Limb (tissue), 2 donors: ENCODE measurements at regions not wholly inside any gene's neighbourhood (a gene's known extent, or its start where the extent isn't known, plus 50 kb on each side); places are given as distances from the start of the nearest gene placed in this dataset.

Experiments used
- DNase-seq, 2 donors: peaks; one replicate each; pipeline ENCODE4 v3.0.0-alpha.2; 2016; ENCODE audit errors: extremely low spot score in 2 of 2

GRCh38 chr17:56085576-56086267 lies 67.6 kb upstream of the ANKFN1 start:
- DNase-seq, result no peak

DNA sequence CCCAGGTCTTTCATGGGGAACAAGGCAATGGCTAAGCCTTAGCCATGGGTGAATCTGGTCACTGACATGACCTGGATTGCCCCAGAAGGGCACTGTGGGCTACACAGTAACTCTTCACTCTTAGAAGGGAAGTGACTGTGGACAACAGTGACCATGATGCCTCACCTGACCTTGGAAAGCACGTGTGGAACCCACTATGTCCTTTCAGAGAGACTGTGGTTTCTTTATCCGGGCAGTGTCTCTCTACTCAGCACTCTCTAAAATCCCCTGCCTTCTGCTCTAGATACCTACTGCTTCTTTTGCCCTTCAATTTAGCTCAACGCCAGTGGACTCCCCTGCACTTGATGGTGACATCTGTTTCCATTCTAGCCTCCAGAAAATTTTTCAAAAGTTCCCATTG lies 66.1 kb upstream of the ANKFN1 start:
- no peak for DNase-seq

DNA sequence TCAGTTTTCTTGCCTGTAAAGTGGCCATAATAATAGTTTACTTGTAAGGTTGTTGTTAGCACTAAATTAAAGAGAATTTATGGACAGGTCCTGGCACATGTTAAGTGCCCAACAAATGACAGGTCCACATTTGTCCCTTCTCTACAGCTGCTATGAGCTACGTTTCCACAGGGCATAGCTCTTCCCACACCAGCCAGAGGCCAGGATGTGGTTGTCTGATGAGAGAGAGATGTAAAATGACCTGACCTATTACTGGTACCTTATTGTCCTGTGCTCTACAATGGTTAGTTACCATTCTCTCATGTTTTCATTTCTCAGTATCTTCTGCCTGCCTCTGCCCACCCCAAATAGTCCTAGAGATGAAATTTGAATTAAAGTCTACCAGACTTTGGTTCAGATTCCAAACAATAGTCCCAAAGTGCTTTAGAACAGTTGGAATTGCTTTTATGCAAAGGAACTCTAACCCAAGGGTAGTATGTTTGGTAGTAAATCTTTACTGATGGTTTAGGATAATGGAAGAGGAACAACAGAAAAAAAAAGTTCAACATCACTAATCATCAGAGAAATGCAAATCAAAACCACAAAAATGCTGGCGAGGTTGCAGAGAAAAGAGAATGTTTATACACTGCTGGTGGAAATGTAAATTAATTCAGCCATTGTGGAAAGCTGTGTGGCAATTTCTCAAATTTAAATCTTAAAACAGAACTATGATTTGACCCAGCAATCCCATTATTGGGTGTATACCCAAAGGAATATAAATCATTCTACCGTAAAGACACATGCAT lies 57.1 kb upstream of the ANKFN1 start:
- DNase-seq, result no peak

DNA sequence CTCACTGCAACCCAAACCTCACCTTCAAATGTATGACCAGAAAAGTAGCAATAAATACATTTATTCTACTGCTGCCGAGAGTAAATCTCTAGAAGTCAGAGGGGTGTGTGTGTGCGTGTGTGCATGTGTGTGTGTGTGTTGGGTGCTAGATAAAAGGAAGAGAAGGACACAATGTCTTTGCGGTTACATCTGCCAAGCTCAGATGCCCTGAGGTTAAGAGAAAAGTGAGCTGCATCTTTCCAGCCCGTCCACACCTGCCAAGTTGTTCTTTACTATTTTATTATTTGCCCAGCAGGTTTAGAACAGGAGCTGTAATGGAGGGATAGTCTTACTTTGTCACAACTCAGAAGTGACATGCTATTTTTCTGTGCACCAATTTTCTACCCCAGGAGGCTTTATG lies 54.5 kb upstream of the ANKFN1 start:
- no peak for DNase-seq

- DNase-seq, result no peak
These were observed 53.6 kb upstream of the ANKFN1 start for GRCh38 chr17:56099649-56100048.
